ENCODE measurements at regions not wholly inside any gene's neighbourhood (a gene's known extent, or its start where the extent isn't known, plus 50 kb on each side); places are given as distances from the start of the nearest gene placed in this dataset.
"Not testable (repeated sequence)": the region's sequence is repeated elsewhere in the genome, so short reads cannot be mapped to it uniquely, and the experiment has no call there.

- peak in 1 of 2 experiments; percentile 20 for DNase-seq
Observed at GRCh38 chr7:20083781-20084180, 133.4 kb downstream of the MACC1 start.

- no peak for DNase-seq
Observed at GRCh38 chr7:20079080-20079479, 138.1 kb downstream of the MACC1 start.

GRCh38 chr7:20076835-20077234, 140.3 kb downstream of the MACC1 start:
- DNase-seq, result no peak

GRCh38 chr7:20075992-20076820, 141.0 kb downstream of the MACC1 start:
- no peak for DNase-seq

GRCh38 chr7:20075440-20075839, 141.7 kb downstream of the MACC1 start:
- DNase-seq, result no peak

GRCh38 chr7:20068004-20068403, 149.2 kb downstream of the MACC1 start:
- not testable (repeated sequence) for DNase-seq

- peak; percentile 19 for DNase-seq
Observed at GRCh38 chr7:20064974-20065862, 152.0 kb downstream of the MACC1 start.

- DNase-seq, result no peak
Observed at GRCh38 chr7:20064181-20064970, 152.8 kb downstream of the MACC1 start.

GRCh38 chr7:20063644-20064043, 153.5 kb downstream of the MACC1 start:
- no peak for DNase-seq

GRCh38 chr7:20062932-20063331, 154.3 kb downstream of the MACC1 start:
- DNase-seq, result no peak

GRCh38 chr7:20053334-20054104, 163.7 kb downstream of the MACC1 start:
- DNase-seq, result no peak

GRCh38 chr7:20050241-20050966, 166.8 kb downstream of the MACC1 start:
- no peak for DNase-seq

- DNase-seq, result no peak
Observed at GRCh38 chr7:20038676-20039075, 178.5 kb downstream of the MACC1 start.

GRCh38 chr7:20035279-20035875, 181.8 kb downstream of the MACC1 start:
- DNase-seq, result no peak

GRCh38 chr7:20033621-20034400, 183.4 kb downstream of the MACC1 start:
- no peak for DNase-seq

- DNase-seq, result no peak
Observed at GRCh38 chr7:20032741-20033140, 184.4 kb downstream of the MACC1 start.

- no peak for DNase-seq
Observed at GRCh38 chr7:20030915-20031362, 186.2 kb downstream of the MACC1 start.

- no peak for DNase-seq
Observed at GRCh38 chr7:20030417-20030816, 186.8 kb downstream of the MACC1 start.

GRCh38 chr7:20026762-20027161, 190.4 kb downstream of the MACC1 start:
- DNase-seq, result no peak

GRCh38 chr7:20021831-20022230, 195.4 kb downstream of the MACC1 start:
- DNase-seq, result no peak

Data from activated T-cell treated with anti-CD3 and anti-CD28 coated beads, Interleukin-2, amount 50 U/mL, for 48 hours (primary cell).